HG03565 (cell line): ENCODE measurements at regions not wholly inside any gene's neighbourhood (a gene's known extent, or its start where the extent isn't known, plus 50 kb on each side); places are given as distances from the start of the nearest gene placed in this dataset.
A peak's percentile ranks its signal among the peaks of the same experiment; 100 is the strongest.
"Not testable (repeated sequence)": the region's sequence is repeated elsewhere in the genome, so short reads cannot be mapped to it uniquely, and the experiment has no call there.

Source experiments
- ATAC-seq: cut with Tn5 transposase; IDR thresholded peaks from one replicate; pipeline ENCODE4 v1.9.1; 2021; ENCODE audit warnings: mild to moderate bottlenecking, moderate library complexity; ENCODE audit not compliant: unreplicated experiment

DNA sequence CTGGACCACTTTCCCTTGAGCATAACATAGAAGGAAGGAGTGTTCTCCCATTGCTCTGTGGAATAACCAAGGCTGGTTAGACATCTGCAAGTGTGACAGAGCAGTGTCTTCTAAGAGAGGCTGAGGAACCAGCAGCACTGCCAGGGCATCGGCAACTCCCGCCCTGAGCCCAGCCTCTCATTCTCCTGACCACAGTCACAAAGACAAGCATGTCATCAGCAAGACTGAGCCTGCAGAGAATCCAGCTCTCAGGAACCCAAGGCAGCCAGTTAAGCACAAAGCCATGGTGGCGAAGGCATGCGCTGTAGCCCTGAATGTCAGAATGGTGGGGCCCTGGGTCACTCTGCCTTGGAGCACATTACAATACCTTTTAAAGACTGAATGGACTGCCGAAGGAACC lies 253.9 kb downstream of the AGTPBP1 start:
- ATAC-seq, result no peak

DNA sequence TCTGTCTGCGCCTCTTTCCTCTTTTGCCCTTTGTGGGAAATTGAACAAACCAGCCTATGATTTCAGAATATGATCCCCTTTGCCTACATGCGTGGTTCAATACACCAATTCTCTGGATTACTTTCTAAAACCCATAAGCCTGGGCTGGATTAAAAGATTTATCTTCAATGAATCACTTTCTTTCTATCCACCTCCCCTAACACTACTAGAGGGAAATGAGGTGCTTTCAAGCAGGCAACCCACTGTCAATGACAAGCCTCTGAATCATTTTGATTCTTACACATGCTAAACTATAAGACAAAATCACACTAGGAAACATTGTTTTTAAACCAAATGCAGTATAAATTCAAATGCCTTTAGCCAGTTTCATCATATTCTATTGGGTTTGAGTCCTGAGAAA lies 257.5 kb downstream of the AGTPBP1 start:
- no peak for ATAC-seq

DNA sequence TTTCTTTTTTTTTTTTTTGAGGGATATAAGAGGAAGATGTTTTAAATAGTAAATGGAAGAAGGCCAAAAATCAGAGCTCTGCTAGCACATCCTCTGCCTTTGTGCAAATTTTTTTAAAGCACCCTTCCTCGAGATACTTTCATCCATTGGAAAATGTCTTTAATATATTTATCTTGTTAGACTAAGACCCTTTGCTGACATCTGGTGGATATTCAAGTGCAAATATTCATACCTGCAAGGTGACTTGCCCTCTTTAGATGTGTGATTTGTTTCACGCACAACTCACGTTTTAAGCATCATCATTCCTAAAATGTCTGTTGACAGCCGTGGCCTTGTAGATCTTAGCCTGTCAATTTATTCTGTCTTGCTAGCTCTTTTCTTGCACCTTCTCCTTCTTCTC lies 258.5 kb downstream of the AGTPBP1 start:
- no peak for ATAC-seq

DNA sequence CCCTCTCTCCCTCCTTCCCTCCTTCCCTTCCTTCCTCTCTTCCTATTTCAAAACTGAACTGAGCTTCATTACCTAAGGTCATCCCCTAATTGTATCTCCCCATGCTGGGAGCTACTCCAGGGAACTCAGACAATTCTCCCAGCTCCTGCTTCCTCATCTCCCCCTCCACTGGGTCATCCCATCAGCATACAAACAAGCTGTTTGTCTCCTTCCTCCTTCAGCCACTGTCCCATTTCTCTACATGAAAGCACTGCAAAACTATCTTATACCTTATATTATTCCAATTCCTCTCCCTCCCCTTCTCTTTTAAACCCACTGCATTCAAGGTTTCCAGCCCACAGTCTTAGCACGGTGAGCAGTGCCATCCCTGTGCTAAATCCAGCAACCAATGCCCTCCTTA lies 262.4 kb downstream of the AGTPBP1 start:
- ATAC-seq, result no peak

DNA sequence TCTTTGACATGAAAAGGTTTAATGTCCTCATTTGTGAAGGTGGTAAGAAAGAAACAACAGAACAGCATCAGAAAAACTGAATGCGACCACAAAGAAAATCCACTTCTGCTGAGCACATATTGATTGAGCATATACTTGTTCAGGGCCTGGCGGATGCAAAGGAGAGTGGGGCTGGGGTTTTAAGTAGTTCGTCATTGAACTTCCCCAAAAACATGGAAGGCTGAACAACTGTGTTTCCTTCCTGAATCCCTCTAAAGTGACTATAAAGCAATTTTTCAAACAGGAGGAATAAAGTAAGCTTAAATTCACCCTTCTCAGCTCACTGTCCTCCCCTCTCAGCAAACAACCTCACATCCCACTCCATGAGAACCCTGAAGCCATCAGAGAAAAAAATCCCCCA lies 262.9 kb downstream of the AGTPBP1 start:
- no peak for ATAC-seq

DNA sequence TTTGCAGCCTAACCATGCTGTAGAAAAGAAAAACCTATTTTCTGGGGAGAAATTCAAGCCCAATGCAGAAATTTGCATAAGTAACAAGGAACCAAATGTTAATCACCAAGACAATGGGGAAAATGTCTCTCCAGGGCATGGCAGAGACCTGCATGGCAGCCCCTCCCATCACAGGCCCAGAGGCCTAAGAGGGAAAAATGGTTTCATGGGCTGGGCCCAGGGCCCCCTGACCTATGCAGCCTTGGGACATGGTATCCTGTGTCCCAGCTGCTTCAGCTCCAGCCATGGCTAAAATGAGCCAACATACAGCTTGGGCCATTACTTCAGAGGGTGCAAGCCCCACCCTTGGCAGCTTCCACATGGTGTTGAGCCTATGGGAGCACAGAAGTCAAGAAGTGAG lies 266.9 kb downstream of the AGTPBP1 start:
- not testable (repeated sequence) for ATAC-seq

DNA sequence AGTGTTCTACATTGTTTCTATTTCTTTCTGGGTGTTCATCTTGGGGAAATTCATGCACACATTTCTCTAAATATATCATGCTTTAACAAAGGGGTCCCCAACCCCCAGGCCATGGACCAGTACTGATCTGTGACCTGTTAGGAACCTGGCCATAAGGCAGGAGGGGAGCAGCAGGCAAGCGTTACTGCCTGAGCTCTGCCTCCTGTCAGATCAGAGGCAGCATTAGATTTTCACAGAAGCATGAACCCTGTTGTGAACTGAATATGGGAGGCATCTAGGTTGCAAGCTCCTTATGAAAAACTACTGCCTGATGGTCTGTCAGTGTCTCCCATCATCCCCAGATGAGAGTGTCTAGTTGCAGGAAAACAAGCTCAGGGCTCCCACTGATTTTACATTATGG lies 270.0 kb downstream of the AGTPBP1 start:
- ATAC-seq, result no peak

DNA sequence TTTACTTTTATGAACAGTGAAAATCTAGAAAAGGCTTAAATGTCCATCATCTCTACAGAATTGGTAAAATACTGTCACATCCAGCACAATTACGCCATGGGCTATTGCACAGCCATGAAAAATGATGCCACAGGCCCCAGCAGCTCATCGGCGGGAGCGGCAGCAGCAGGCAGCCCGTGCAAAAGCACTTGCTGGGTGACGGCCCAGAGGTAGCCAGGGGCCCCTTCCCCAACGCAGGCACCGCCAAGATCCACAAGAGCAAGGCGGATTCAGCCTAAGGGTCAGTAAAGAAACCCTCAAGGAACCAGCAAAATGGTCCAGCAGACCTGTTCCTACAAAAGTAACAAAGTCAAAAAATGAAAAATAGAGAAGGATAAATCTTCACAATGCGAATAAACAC lies 272.7 kb downstream of the AGTPBP1 start:
- no peak for ATAC-seq

DNA sequence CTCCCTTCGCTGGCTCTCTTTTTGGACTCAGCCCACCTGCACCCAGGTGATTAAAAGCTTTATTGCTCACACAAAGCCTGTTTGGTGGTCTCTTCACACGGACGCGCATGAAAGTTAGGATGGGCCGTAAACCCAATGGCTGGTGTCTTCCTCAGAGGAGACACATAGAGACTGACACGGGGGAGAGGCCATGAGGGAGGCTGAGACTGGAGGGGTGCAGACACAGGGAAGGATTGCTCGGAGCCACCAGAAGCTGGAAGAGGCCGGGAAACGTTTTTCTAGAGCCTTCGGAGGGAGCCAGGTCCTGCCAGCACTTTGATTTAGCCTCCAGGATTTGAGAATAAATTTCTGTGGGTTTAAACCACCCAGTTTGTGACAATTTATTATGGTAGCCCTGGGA lies 274.9 kb downstream of the AGTPBP1 start:
- ATAC-seq, result no peak

DNA sequence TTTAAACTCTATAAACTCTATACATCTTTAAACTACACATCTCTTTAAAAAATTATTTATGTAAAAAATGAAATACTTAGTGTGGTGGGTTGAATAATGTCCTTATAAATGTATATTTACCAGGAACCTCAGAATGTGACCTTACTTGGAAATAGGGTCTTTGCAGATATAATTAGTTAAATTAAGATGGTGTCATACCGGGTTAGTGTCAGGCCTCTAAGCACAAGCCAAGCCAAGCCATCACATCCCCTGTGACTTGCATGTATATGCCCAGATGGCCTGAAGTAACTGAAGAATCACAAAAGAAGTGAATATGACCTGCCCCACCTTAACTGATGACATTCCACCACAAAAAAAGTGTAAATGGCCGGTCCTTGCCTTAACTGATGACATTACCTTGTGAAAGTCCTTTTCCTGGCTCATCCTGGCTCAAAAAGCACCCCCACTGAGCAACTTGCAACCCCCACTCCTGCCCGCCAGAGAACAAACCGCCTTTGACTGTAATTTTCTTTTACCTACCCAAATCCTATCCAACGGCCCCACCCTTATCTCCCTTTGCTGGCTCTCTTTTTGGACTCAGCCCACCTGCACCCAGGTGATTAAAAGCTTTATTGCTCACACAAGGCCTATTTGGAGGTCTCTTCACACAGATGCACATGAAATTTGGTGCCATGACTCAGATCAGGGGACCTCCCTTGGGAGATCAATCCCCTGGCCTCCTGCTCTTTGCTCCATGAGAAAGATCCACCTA lies 283.5 kb downstream of the AGTPBP1 start:
- ATAC-seq, result not testable (repeated sequence)

DNA sequence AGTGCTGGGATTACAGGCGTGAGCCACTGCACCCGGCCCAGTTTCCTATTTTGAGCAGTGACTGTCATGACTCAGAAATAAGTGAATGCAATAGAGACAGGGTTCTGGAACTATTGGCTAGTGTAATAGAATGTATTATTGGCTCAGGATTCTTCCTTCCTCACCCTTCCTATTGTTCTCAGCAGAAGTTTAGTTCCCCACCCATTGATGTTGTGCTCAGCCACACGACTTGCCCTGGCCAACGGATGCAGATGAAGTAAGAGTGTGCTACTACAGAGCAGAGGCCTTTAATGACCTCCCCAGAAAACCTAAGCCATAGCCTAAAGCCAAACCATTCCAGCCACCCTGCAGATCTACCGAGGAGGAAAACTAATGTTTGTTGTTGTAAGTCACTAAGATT lies 287.9 kb downstream of the AGTPBP1 start:
- ATAC-seq, result no peak

DNA sequence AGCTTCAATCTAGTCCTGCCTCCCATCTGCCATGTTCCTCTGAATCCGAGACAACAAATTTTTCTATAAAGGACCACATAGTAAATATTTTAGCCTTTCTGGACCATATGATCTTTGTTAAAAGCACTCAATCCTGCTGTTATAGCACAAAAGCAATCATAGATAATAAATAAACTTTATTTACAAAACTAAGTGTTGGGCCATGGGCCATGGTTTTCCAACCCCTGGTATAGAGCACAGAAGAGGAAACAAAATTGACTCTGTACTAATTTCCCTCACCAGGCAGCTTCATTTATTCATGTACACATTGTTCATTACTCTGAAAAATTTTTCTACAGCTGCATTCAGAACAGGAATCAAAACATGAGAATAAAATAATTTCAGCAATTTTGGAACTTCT lies 288.9 kb downstream of the AGTPBP1 start:
- no peak for ATAC-seq

DNA sequence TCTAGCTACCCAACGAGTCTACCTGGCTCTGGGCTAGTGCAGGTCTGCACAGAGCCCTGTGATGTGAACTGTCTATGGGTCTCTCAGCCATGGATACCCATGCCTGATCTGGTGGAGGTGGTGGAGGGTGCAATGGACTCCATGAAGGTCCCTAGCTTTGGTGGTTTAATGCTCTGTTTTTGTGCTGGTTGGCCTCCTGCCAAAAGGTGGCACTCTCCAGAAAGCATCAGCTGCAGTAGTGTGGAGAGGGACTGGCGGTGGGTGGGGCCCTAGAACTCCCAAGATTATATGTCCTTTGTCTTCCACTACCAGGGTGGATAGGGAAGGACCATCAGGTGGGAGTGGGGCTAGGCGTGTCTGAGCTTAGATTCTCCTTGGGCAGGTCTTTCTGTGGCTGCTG lies 290.1 kb downstream of the AGTPBP1 start:
- no peak for ATAC-seq

DNA sequence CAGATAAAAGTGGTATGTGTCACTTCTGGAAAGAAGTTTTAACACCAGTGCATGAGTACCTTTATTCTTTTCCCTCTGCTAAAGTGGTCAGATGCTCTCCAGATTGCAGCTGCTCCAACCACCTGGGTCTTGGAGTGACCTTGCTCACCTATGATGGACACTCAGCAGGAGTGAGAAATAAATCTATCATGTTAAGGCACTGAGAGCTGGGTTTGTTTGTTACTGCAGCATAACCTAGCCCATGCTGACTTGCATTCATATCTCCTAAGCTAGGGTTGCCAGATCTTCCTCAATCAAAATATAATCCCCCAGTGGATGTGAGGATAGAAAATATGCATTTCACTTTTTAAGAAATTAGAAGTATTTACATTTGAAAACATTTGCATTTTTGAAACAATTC lies 295.9 kb downstream of the AGTPBP1 start:
- no peak for ATAC-seq

DNA sequence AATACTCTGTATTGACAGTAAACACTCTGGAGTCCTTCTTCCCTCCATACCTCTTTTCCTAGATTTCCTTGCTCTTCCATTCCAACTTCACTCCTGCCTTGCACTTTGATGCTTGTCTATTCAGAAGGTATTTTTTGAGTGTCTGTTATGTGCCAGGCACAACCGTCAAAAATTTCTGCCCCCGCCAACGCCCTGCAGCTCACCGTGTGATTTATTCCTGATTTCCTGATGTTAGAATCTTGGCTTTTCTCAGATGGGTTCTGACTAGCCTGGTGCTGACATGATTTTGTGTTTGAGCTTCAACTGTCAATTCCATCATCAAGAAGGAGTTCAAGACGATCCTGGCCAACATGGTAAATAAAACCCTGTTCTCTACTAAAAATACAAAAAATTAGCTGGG lies 297.5 kb downstream of the AGTPBP1 start:
- ATAC-seq, result no peak

DNA sequence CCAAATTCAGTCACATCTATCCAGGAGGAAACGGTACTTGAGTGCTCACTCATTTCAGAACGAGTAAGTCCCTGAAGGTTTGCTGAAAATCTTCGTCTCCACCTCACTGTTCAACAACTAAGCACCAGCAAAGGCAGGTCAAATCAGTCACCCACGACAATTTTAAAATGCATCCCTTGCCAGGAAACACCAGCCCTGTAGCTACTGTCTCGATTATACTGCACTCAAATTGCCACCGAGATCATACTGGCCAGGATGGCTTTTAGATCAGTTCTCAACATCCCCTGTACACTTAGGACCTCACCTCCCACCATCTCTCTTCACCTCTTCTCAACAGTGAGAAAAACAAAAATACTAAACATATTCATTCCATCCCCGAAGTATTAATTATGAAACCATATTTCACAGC lies 298.6 kb downstream of the AGTPBP1 start:
- peak; percentile 54 for ATAC-seq

DNA sequence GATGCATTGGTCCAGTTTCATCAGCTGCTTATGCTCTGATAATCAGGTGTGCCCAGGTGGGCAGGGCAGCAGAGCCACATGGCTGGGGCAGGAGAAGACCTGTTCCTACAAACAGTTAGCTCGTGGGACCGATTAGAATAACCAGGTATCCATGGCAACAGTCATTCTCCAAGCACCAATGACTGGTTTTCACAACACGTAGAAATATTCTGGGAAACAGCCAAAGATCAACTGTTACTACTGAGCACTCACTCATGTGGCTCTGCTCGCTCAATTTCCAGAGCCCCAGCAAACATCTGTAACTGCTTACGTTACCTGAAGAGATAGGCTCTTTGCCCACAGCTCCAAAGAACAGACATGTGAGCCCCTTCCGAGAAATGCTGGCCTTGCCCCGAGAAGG lies 302.0 kb downstream of the AGTPBP1 start:
- no peak for ATAC-seq

DNA sequence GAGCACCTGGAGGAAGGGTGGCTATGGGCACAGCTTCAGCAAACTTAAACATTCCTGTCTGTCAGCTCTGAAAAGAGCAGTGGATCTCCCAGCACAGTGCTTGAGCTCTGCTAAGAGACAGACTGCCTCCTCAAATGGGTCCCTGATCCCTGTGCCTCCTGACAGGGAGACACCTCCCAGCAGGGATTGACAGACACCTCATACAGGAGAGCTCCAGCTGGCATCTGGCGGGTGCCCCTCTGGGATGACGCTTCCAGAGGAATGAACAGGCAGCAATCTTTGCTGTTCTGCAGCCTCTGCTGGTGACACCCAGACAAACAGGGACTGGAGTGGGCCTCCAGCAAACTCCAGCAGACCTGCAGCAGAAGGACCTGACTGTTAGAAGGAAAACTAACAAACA lies 307.8 kb downstream of the AGTPBP1 start:
- ATAC-seq, result not testable (repeated sequence)

DNA sequence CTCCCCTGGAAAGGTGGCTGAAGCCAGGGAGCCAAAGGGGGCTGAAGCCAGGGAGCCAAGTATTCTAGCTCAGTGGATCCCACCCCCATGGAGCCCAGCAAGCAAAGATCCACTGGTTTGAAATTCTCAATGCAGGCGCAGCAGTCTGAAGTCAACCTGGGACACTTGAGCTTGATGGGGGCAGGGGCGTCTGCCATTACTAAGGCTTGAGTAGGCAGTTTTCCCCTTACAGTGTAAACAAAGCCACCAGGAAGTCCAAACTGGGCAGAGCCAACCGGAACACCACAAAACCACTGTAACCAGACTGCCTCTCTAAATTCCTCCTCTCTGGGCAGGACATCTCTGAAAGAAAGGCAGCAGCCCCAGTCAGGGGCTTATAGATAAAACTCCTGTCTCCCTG lies 308.2 kb downstream of the AGTPBP1 start:
- ATAC-seq, result not testable (repeated sequence)

DNA sequence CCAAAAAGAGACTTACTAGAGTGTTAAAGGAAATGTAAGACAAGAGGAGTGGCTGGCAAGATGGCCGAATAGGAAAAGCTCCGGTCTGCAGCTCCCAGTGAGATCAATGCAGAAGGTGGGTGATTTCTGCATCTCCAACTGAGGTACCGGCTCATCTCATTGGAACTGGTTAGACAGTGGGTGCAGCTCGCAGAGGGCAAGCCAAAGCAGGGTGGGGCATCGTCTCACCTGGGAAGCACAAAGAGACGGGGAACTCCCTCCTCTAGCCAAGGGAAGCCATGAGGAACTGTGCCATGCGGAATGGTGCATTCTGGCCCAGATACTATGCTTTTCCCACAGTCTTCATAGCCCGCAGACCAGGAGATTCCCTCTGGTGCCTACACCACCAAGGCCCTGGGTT lies 308.7 kb downstream of the AGTPBP1 start:
- no peak for ATAC-seq

DNA sequence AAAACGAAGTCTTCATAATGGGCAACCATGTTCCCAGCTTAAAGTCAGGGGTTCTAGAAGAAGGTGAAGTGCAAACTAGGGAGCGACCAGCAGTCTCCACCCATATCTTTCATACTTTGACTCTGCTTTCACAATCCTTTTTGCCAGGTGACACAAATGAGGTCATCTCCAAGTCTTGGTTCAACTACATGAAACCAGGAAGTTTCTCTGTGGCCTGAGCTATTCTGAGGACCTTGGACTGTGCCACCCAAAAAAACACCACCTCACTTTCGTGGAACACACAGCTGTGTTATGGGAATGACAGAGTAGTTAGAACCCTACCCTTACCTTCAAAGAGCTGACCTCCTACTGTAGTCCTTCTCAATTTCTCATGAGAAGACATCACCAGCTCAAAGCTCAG lies 309.2 kb downstream of the AGTPBP1 start:
- no peak for ATAC-seq

DNA sequence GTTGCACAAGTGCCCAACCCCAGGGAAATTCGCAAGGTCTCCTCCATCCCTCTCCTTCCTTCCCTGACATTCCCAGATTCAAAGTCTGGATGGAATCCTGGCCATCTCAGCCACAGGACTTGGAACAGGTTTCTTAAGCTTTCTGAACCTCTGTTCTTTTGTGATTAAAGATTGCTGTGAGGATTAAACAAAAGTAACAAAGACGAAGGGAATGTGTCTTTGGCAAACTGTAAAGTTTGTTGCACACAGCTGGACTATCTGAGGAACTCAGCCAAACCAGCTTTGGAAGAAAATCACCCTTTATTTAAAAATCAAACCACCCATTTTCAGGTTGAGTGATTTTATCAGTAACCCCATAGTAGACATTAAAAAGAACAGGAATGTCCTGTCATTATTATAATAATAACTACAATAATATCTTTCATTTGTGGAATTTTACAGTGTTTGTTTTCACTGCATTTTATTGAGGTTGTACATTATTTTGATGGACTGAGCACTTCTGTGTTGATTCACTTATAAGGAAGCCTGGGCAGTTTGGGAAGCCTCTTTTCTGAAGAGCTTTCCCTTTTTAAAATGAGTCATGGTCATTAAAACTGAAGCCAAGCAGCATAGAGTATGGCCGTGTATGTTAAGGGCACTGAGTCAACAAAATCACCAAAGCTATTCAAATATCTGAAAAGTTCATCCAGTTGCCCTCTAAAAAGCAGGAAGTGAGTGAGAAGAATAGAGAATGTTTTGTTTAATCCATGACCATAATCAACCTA lies 310.2 kb downstream of the AGTPBP1 start:
- ATAC-seq, result no peak
